ENCODE measurements at regions not wholly inside any gene's neighbourhood (a gene's known extent, or its start where the extent isn't known, plus 50 kb on each side); places are given as distances from the start of the nearest gene placed in this dataset.

- Histone ChIP-seq H3K4me3 (ENCODE audit: low read length) (no peak overlapping the region), H3K27me3 (ENCODE audit: control insufficient read depth, insufficient read depth, low read length) (no peaks in the 10 kb centered on the region), H3K4me1 (ENCODE audit: control insufficient read depth, insufficient read depth, low read length) (no peaks in the 10 kb centered on the region), H3K36me3 (ENCODE audit: control insufficient read depth, insufficient read depth, low read length) (no peaks in the 10 kb centered on the region), H3K27ac (ENCODE audit: low read depth, low read length) (no peak overlapping the region), H3K9ac (ENCODE audit: low read length) (no peak overlapping the region)
Observed at GRCh38 chr5:56696900-56697299, 118.4 kb upstream of the MAP3K1 start.

GRCh38 chr5:56693220-56693579 lies 122.1 kb upstream of the MAP3K1 start:
- no peak overlapping the region for H3K4me3 ChIP-seq (ENCODE audit: low read length)
- no peaks in the 10 kb centered on the region for H3K4me1 ChIP-seq (ENCODE audit: control insufficient read depth, insufficient read depth, low read length)
- H3K9ac ChIP-seq (ENCODE audit: low read length) = no peak overlapping the region
- no peaks in the 10 kb centered on the region for H3K36me3 ChIP-seq (ENCODE audit: control insufficient read depth, insufficient read depth, low read length)
- H3K27ac ChIP-seq (ENCODE audit: low read depth, low read length) = no peak overlapping the region
- no peaks in the 10 kb centered on the region for H3K27me3 ChIP-seq (ENCODE audit: control insufficient read depth, insufficient read depth, low read length)

- Histone ChIP-seq H3K27me3 (ENCODE audit: control insufficient read depth, insufficient read depth, low read length) (no peaks in the 10 kb centered on the region), H3K9ac (ENCODE audit: low read length) (no peak overlapping the region), H3K4me1 (ENCODE audit: control insufficient read depth, insufficient read depth, low read length) (no peaks in the 10 kb centered on the region), H3K4me3 (ENCODE audit: low read length) (no peak overlapping the region), H3K36me3 (ENCODE audit: control insufficient read depth, insufficient read depth, low read length) (no peaks in the 10 kb centered on the region), H3K27ac (ENCODE audit: low read depth, low read length) (no peak overlapping the region)
Observed at GRCh38 chr5:56692359-56693219, 122.8 kb upstream of the MAP3K1 start.

GRCh38 chr5:56688402-56688801 lies 126.9 kb upstream of the MAP3K1 start:
- no peak overlapping the region for H3K27ac ChIP-seq (ENCODE audit: low read depth, low read length)
- H3K36me3 ChIP-seq (ENCODE audit: control insufficient read depth, insufficient read depth, low read length) = no peaks in the 10 kb centered on the region
- H3K27me3 ChIP-seq (ENCODE audit: control insufficient read depth, insufficient read depth, low read length) = no peaks in the 10 kb centered on the region
- no peak overlapping the region for H3K4me3 ChIP-seq (ENCODE audit: low read length)
- H3K9ac ChIP-seq (ENCODE audit: low read length) = no peak overlapping the region
- no peaks in the 10 kb centered on the region for H3K4me1 ChIP-seq (ENCODE audit: control insufficient read depth, insufficient read depth, low read length)

- no peaks in the 10 kb centered on the region for H3K27me3 ChIP-seq (ENCODE audit: control insufficient read depth, insufficient read depth, low read length)
- no peak overlapping the region for H3K4me3 ChIP-seq (ENCODE audit: low read length)
- H3K36me3 ChIP-seq (ENCODE audit: control insufficient read depth, insufficient read depth, low read length) = no peaks in the 10 kb centered on the region
- no peak overlapping the region for H3K27ac ChIP-seq (ENCODE audit: low read depth, low read length)
- no peaks in the 10 kb centered on the region for H3K4me1 ChIP-seq (ENCODE audit: control insufficient read depth, insufficient read depth, low read length)
- no peak overlapping the region for H3K9ac ChIP-seq (ENCODE audit: low read length)
Observed at GRCh38 chr5:56686337-56687195, 128.8 kb upstream of the MAP3K1 start.

GRCh38 chr5:56685503-56686217 lies 129.7 kb upstream of the MAP3K1 start:
- H3K27me3 ChIP-seq (ENCODE audit: control insufficient read depth, insufficient read depth, low read length) = no peaks in the 10 kb centered on the region
- H3K9ac ChIP-seq (ENCODE audit: low read length) = no peak overlapping the region
- H3K4me1 ChIP-seq (ENCODE audit: control insufficient read depth, insufficient read depth, low read length) = no peaks in the 10 kb centered on the region
- H3K27ac ChIP-seq (ENCODE audit: low read depth, low read length) = no peak overlapping the region
- no peak overlapping the region for H3K4me3 ChIP-seq (ENCODE audit: low read length)
- no peaks in the 10 kb centered on the region for H3K36me3 ChIP-seq (ENCODE audit: control insufficient read depth, insufficient read depth, low read length)

- Histone ChIP-seq H3K27me3 (ENCODE audit: control insufficient read depth, insufficient read depth, low read length) (no peaks in the 10 kb centered on the region), H3K36me3 (ENCODE audit: control insufficient read depth, insufficient read depth, low read length) (no peaks in the 10 kb centered on the region), H3K4me1 (ENCODE audit: control insufficient read depth, insufficient read depth, low read length) (no peaks in the 10 kb centered on the region), H3K27ac (ENCODE audit: low read depth, low read length) (no peak overlapping the region), H3K4me3 (ENCODE audit: low read length) (no peak overlapping the region), H3K9ac (ENCODE audit: low read length) (no peak overlapping the region)
Observed at GRCh38 chr5:56684159-56684558, 131.2 kb upstream of the MAP3K1 start.

GRCh38 chr5:56683733-56684132 lies 131.6 kb upstream of the MAP3K1 start:
- H3K4me3 ChIP-seq (ENCODE audit: low read length) = no peak overlapping the region
- no peaks in the 10 kb centered on the region for H3K27me3 ChIP-seq (ENCODE audit: control insufficient read depth, insufficient read depth, low read length)
- H3K36me3 ChIP-seq (ENCODE audit: control insufficient read depth, insufficient read depth, low read length) = no peaks in the 10 kb centered on the region
- H3K4me1 ChIP-seq (ENCODE audit: control insufficient read depth, insufficient read depth, low read length) = no peaks in the 10 kb centered on the region
- H3K9ac ChIP-seq (ENCODE audit: low read length) = no peak overlapping the region
- H3K27ac ChIP-seq (ENCODE audit: low read depth, low read length) = no peak overlapping the region

GRCh38 chr5:56683281-56683680 lies 132.1 kb upstream of the MAP3K1 start:
- Histone ChIP-seq H3K36me3 (ENCODE audit: control insufficient read depth, insufficient read depth, low read length) (no peaks in the 10 kb centered on the region), H3K9ac (ENCODE audit: low read length) (no peak overlapping the region)

GRCh38 chr5:56681346-56681745 lies 134.0 kb upstream of the MAP3K1 start:
- no peak overlapping the region for H3K4me3 ChIP-seq (ENCODE audit: low read length)

More at GRCh38 chr5:56683281-56683680, 132.1 kb upstream of the MAP3K1 start:
- Histone ChIP-seq H3K27ac (ENCODE audit: low read depth, low read length) (no peak overlapping the region), H3K4me1 (ENCODE audit: control insufficient read depth, insufficient read depth, low read length) (no peaks in the 10 kb centered on the region), H3K27me3 (ENCODE audit: control insufficient read depth, insufficient read depth, low read length) (no peaks in the 10 kb centered on the region), H3K4me3 (ENCODE audit: low read length) (no peak overlapping the region)

GRCh38 chr5:56680731-56681130 lies 134.6 kb upstream of the MAP3K1 start:
- Histone ChIP-seq H3K4me1 (ENCODE audit: control insufficient read depth, insufficient read depth, low read length) (no peaks in the 10 kb centered on the region), H3K36me3 (ENCODE audit: control insufficient read depth, insufficient read depth, low read length) (no peaks in the 10 kb centered on the region), H3K27ac (ENCODE audit: low read depth, low read length) (no peak overlapping the region), H3K9ac (ENCODE audit: low read length) (no peak overlapping the region), H3K4me3 (ENCODE audit: low read length) (no peak overlapping the region), H3K27me3 (ENCODE audit: control insufficient read depth, insufficient read depth, low read length) (no peaks in the 10 kb centered on the region)

More at GRCh38 chr5:56681346-56681745, 134.0 kb upstream of the MAP3K1 start:
- Histone ChIP-seq H3K36me3 (ENCODE audit: control insufficient read depth, insufficient read depth, low read length) (no peaks in the 10 kb centered on the region), H3K4me1 (ENCODE audit: control insufficient read depth, insufficient read depth, low read length) (no peaks in the 10 kb centered on the region), H3K27me3 (ENCODE audit: control insufficient read depth, insufficient read depth, low read length) (no peaks in the 10 kb centered on the region), H3K9ac (ENCODE audit: low read length) (no peak overlapping the region), H3K27ac (ENCODE audit: low read depth, low read length) (no peak overlapping the region)

- Histone ChIP-seq H3K27me3 (ENCODE audit: control insufficient read depth, insufficient read depth, low read length) (no peaks in the 10 kb centered on the region), H3K36me3 (ENCODE audit: control insufficient read depth, insufficient read depth, low read length) (no peaks in the 10 kb centered on the region), H3K27ac (ENCODE audit: low read depth, low read length) (no peak overlapping the region), H3K4me3 (ENCODE audit: low read length) (no peak overlapping the region), H3K9ac (ENCODE audit: low read length) (no peak overlapping the region), H3K4me1 (ENCODE audit: control insufficient read depth, insufficient read depth, low read length) (no peaks in the 10 kb centered on the region)
Observed at GRCh38 chr5:56677690-56678305, 137.6 kb upstream of the MAP3K1 start.

Data from rectal smooth muscle tissue (tissue), 1 donor.